Breast epithelium (tissue), 4 donors: ENCODE measurements at regions not wholly inside any gene's neighbourhood (a gene's known extent, or its start where the extent isn't known, plus 50 kb on each side); places are given as distances from the start of the nearest gene placed in this dataset.
"Not testable (repeated sequence)": the region's sequence is repeated elsewhere in the genome, so short reads cannot be mapped to it uniquely, and the experiment has no call there.

Source experiments
- DNase-seq, 2 donors: peaks; one replicate each; pipeline ENCODE4 v3.0.0-alpha.2; 2019; ENCODE audit warnings: low spot score in 2 of 2
- H3K27ac ChIP-seq, 2 donors: fragments of 200-600 bp; sonication (generic) in 1 of 2; one replicate each; pipeline ENCODE4 v1.5.1; 2016 to 2019; ENCODE audit warnings: mild to moderate bottlenecking in 1 of 2
- H3K27me3 ChIP-seq, 2 donors: fragments of 200-600 bp; sonication (generic) in 1 of 2; one replicate each; pipeline versions ENCODE4 v1.5.1 to v1.6.0; 2017 to 2019; ENCODE audit warnings: control low read depth in 1 of 2, mild to moderate bottlenecking in 1 of 2
- H3K36me3 ChIP-seq: fragments of 200-600 bp; one replicate; pipeline ENCODE4 v1.5.1; 2019
- H3K4me1 ChIP-seq, 2 donors: fragments of 200-600 bp; sonication (generic); one replicate each; pipeline ENCODE4 v1.5.1; 2016 to 2019; ENCODE audit warnings: control low read depth in 1 of 2
- H3K4me3 ChIP-seq, 3 donors: fragments of 200-600 bp; sonication (generic); 1 replicate in 2 of 3; 2 replicates in 1 of 3; pipeline ENCODE4 v1.5.1; 2016 to 2019; ENCODE audit warnings: mild to moderate bottlenecking in 3 of 3, moderate library complexity in 2 of 3
- H3K9me3 ChIP-seq, 2 donors: fragments of 200-600 bp; sonication (generic) in 1 of 2; one replicate each; pipeline ENCODE4 v1.5.1; 2016 to 2019; ENCODE audit warnings: control low read depth in 1 of 2
- CTCF ChIP-seq, 3 donors: fragments of 450-650 bp; IDR thresholded peaks; one replicate each; pipeline ENCODE4 v1.5.1; 2016 to 2017; ENCODE audit warnings: antibody characterized with exemption in 3 of 3, mild to moderate bottlenecking in 3 of 3, moderate library complexity in 3 of 3
- POLR2A ChIP-seq: fragments of 450-650 bp; IDR thresholded peaks from one replicate; pipeline ENCODE4 v1.6.1; 2016; ENCODE audit warnings: antibody characterized with exemption, mild to moderate bottlenecking, moderate library complexity
- POLR2AphosphoS5 ChIP-seq, 3 donors: sonication (generic); formaldehyde crosslinking; IDR thresholded peaks; one replicate each; pipeline ENCODE4 v1.6.1; 2017; ENCODE audit warnings: antibody characterized with exemption in 3 of 3
- intact Hi-C: fragments of 100-400 bp; cut with DNase I; formaldehyde crosslinking; loops from one replicate; pipeline ENCODE4 v1.15.1; 2023; ENCODE audit warnings: low total_unique reads

GRCh38 chr2:212811921-212812320 is 273.3 kb upstream of the ERBB4 start:
- no peaks in the 10 kb centered on the region for H3K4me1 ChIP-seq
- TF ChIP-seq POLR2A = no peak
- H3K27ac ChIP-seq = no peak overlapping the region
- DNase-seq = no peak
- H3K27me3 ChIP-seq = no peaks in the 10 kb centered on the region
- H3K9me3 ChIP-seq = no peaks in the 10 kb centered on the region
- no peaks in the 10 kb centered on the region for H3K36me3 ChIP-seq
- no peak overlapping the region for H3K4me3 ChIP-seq
- intact Hi-C loops = loop anchor here (10.0 kb wide), 1 partner anchor 1373 kb away; no protein-coding TSS in a partner anchor

- DNase-seq = no peak
- no peak overlapping the region for H3K27ac ChIP-seq
- no peaks in the 10 kb centered on the region for H3K4me1 ChIP-seq
- H3K9me3 ChIP-seq = no peaks in the 10 kb centered on the region
- no peak overlapping the region for H3K4me3 ChIP-seq
- TF ChIP-seq CTCF (IDR thresholded peaks at IDR 0.05) (no peak), POLR2A (no peak), POLR2AphosphoS5 (IDR thresholded peaks at IDR 0.05) (no peak)
- intact Hi-C loops = loop anchor here (10.0 kb wide), 1 partner anchor 1374 kb away; no protein-coding TSS in a partner anchor
- no peaks in the 10 kb centered on the region for H3K27me3 ChIP-seq
- no peaks in the 10 kb centered on the region for H3K36me3 ChIP-seq
Measured at GRCh38 chr2:212811036-212811805, 272.6 kb upstream of the ERBB4 start.

GRCh38 chr2:212797484-212798205 is 259.0 kb upstream of the ERBB4 start:
- no peak for DNase-seq
- TF ChIP-seq POLR2A (no peak), POLR2AphosphoS5 (IDR thresholded peaks at IDR 0.05) (no peak), CTCF (IDR thresholded peaks at IDR 0.05) (no peak)
- intact Hi-C loops = no loop called here

GRCh38 chr2:212794471-212794870 is 255.9 kb upstream of the ERBB4 start:
- no peaks in the 10 kb centered on the region for H3K9me3 ChIP-seq
- no peak overlapping the region for H3K4me3 ChIP-seq
- H3K27ac ChIP-seq = no peak overlapping the region
- no peak for TF ChIP-seq POLR2AphosphoS5 (IDR thresholded peaks at IDR 0.05)
- TF ChIP-seq POLR2A = no peak
- no peaks in the 10 kb centered on the region for H3K4me1 ChIP-seq
- DNase-seq = no peak
- H3K36me3 ChIP-seq = no peaks in the 10 kb centered on the region
- intact Hi-C loops = no loop called here
- H3K27me3 ChIP-seq = no peaks in the 10 kb centered on the region

More at GRCh38 chr2:212797484-212798205, 259.0 kb upstream of the ERBB4 start:
- no peak overlapping the region for H3K27ac ChIP-seq
- H3K36me3 ChIP-seq = no peaks in the 10 kb centered on the region
- no peaks in the 10 kb centered on the region for H3K27me3 ChIP-seq
- H3K9me3 ChIP-seq = no peaks in the 10 kb centered on the region
- H3K4me1 ChIP-seq = no peaks in the 10 kb centered on the region
- H3K4me3 ChIP-seq = no peak overlapping the region

- no peak overlapping the region for H3K4me3 ChIP-seq
- intact Hi-C loops = no loop called here
- H3K27ac ChIP-seq = no peak overlapping the region
- no peaks in the 10 kb centered on the region for H3K36me3 ChIP-seq
- no peaks in the 10 kb centered on the region for H3K9me3 ChIP-seq
- H3K27me3 ChIP-seq = no peaks in the 10 kb centered on the region
- TF ChIP-seq POLR2A (no peak), CTCF (IDR thresholded peaks at IDR 0.05) (no peak), POLR2AphosphoS5 (IDR thresholded peaks at IDR 0.05) (no peak)
- no peak for DNase-seq
- H3K4me1 ChIP-seq = no peaks in the 10 kb centered on the region
Measured at GRCh38 chr2:212791569-212791968, 253.0 kb upstream of the ERBB4 start.

GRCh38 chr2:212786088-212786487 is 247.5 kb upstream of the ERBB4 start:
- H3K4me3 ChIP-seq, H3K27ac ChIP-seq, DNase-seq, H3K27me3 ChIP-seq, H3K4me1 ChIP-seq, H3K36me3 ChIP-seq, intact Hi-C loops: not testable (repeated sequence)
- H3K9me3 ChIP-seq = peaks cover 3 to 20% of the 10 kb centered on the region in 2 donors
